ENCODE measurements at regions not wholly inside any gene's neighbourhood (a gene's known extent, or its start where the extent isn't known, plus 50 kb on each side); places are given as distances from the start of the nearest gene placed in this dataset.

- ATAC-seq (ENCODE audit: low FRiP score in 2 of 2): peak in 1 of 2 donors; percentile 51
- H3K4me3 ChIP-seq: no peak overlapping the region
- TF ChIP-seq EP300 (IDR thresholded peaks at IDR 0.05) (no peak), POLR2A (IDR thresholded peaks at IDR 0.05) (no peak), CTCF (IDR thresholded peaks at IDR 0.05) (no peak), POLR2AphosphoS5 (IDR thresholded peaks at IDR 0.05) (peak in 1 of 2 donors; percentile 35)
These were observed 200.1 kb upstream of the KBTBD8 start for GRCh38 chr3:66797889-66798560.

GRCh38 chr3:66800941-66801545 lies 197.1 kb upstream of the KBTBD8 start:
- DNase-seq (no peak), ATAC-seq (ENCODE audit: low FRiP score in 2 of 2) (no peak)
- H3K4me1 ChIP-seq: peaks cover 0 to 3% (median 1%) of the 10 kb centered on the region in 4 donors
- TF ChIP-seq POLR2A (IDR thresholded peaks at IDR 0.05): no peak
- TF ChIP-seq EP300 (IDR thresholded peaks at IDR 0.05): no peak
- no peak for TF ChIP-seq POLR2AphosphoS5 (IDR thresholded peaks at IDR 0.05)
- TF ChIP-seq CTCF (IDR thresholded peaks at IDR 0.05): no peak
- H3K36me3 ChIP-seq: no peaks in the 10 kb centered on the region
- H3K9me3 ChIP-seq: no peaks in the 10 kb centered on the region
- no peak overlapping the region for H3K27ac ChIP-seq
- no peaks in the 10 kb centered on the region for H3K27me3 ChIP-seq
- WGBS, 2 donors: 84 to 100% methylated on average over 1 of the region's 1 CpG
- H3K4me3 ChIP-seq: no peak overlapping the region

More at GRCh38 chr3:66797889-66798560, 200.1 kb upstream of the KBTBD8 start:
- H3K4me1 ChIP-seq: peaks cover 0 to 3% (median 0%) of the 10 kb centered on the region in 4 donors
- H3K27ac ChIP-seq: peak overlapping the region in 1 of 4 donors; percentile 18
- peak; percentile 29 to 63 for DNase-seq
- H3K9me3 ChIP-seq: no peaks in the 10 kb centered on the region
- H3K36me3 ChIP-seq: no peaks in the 10 kb centered on the region
- no peaks in the 10 kb centered on the region for H3K27me3 ChIP-seq
- 30% methylated on average over 13 to 26 of the region's 26 CpGs for WGBS, 2 donors

GRCh38 chr3:66803206-66803605 lies 194.9 kb upstream of the KBTBD8 start:
- H3K9me3 ChIP-seq: no peaks in the 10 kb centered on the region
- H3K36me3 ChIP-seq: no peaks in the 10 kb centered on the region
- DNase-seq (no peak), ATAC-seq (ENCODE audit: low FRiP score in 2 of 2) (no peak)
- no peaks in the 10 kb centered on the region for H3K27me3 ChIP-seq
- no peak overlapping the region for H3K27ac ChIP-seq
- peaks cover 0 to 3% (median 0%) of the 10 kb centered on the region in 4 donors for H3K4me1 ChIP-seq
- TF ChIP-seq POLR2AphosphoS5 (IDR thresholded peaks at IDR 0.05) (no peak), CTCF (IDR thresholded peaks at IDR 0.05) (no peak), POLR2A (IDR thresholded peaks at IDR 0.05) (no peak), EP300 (IDR thresholded peaks at IDR 0.05) (no peak)
- no peak overlapping the region for H3K4me3 ChIP-seq
- WGBS, 2 donors: 52 to 55% methylated on average over 2 of the region's 2 CpGs

GRCh38 chr3:66803721-66804695 lies 194.1 kb upstream of the KBTBD8 start:
- TF ChIP-seq POLR2A (IDR thresholded peaks at IDR 0.05) (no peak), CTCF (IDR thresholded peaks at IDR 0.05) (no peak), POLR2AphosphoS5 (IDR thresholded peaks at IDR 0.05) (no peak), EP300 (IDR thresholded peaks at IDR 0.05) (no peak)
- Histone ChIP-seq H3K27me3 (no peaks in the 10 kb centered on the region), H3K4me1 (peaks cover 0 to 3% (median 0%) of the 10 kb centered on the region in 4 donors), H3K27ac (no peak overlapping the region), H3K36me3 (no peaks in the 10 kb centered on the region), H3K4me3 (no peak overlapping the region), H3K9me3 (no peaks in the 10 kb centered on the region)
- DNase-seq (no peak), ATAC-seq (ENCODE audit: low FRiP score in 2 of 2) (no peak)
- 40 to 41% methylated on average over 7 of the region's 7 CpGs for WGBS, 2 donors
